Stimulated activated CD8-positive, alpha-beta memory T cell treated with anti-CD3 and anti-CD28 coated beads, Interleukin-7, amount 100 ng/mL, for 1 hour (primary cell): ENCODE measurements at regions not wholly inside any gene's neighbourhood (a gene's known extent, or its start where the extent isn't known, plus 50 kb on each side); places are given as distances from the start of the nearest gene placed in this dataset.
"Not testable (repeated sequence)": the region's sequence is repeated elsewhere in the genome, so short reads cannot be mapped to it uniquely, and the experiment has no call there.

Experiments used
- DNase-seq, 2 donors: peaks; one replicate each; pipeline ENCODE4 v3.0.0-alpha.2; 2020; ENCODE audit warnings: low read depth in 2 of 2

GRCh38 chr16:52309446-52310416 lies 237.2 kb downstream of the TOX3 start:
- no peak for DNase-seq

- DNase-seq = no peak
Observed at GRCh38 chr16:52308051-52308450, 238.9 kb downstream of the TOX3 start.

- no peak for DNase-seq
Observed at GRCh38 chr16:52301026-52301425, 245.9 kb downstream of the TOX3 start.

GRCh38 chr16:52298769-52299168 lies 248.2 kb downstream of the TOX3 start:
- no peak for DNase-seq

- not testable (repeated sequence) for DNase-seq
Observed at GRCh38 chr16:52296706-52297315, 250.1 kb downstream of the TOX3 start.

GRCh38 chr16:52296076-52296475 lies 250.9 kb downstream of the TOX3 start:
- no peak for DNase-seq

- no peak for DNase-seq
Observed at GRCh38 chr16:52294660-52295059, 252.3 kb downstream of the TOX3 start.

GRCh38 chr16:52293204-52293603 lies 253.7 kb downstream of the TOX3 start:
- DNase-seq = no peak

- DNase-seq = no peak
Observed at GRCh38 chr16:52283584-52284375, 263.2 kb downstream of the TOX3 start.

- DNase-seq = no peak
Observed at GRCh38 chr16:52283018-52283417, 263.9 kb downstream of the TOX3 start.

GRCh38 chr16:52280086-52280485 lies 266.9 kb downstream of the TOX3 start:
- no peak for DNase-seq

GRCh38 chr16:52271088-52271750 lies 275.7 kb downstream of the TOX3 start:
- no peak for DNase-seq

- DNase-seq = no peak
Observed at GRCh38 chr16:52265446-52265861, 281.5 kb downstream of the TOX3 start.

GRCh38 chr16:52257534-52257933 lies 289.4 kb downstream of the TOX3 start:
- no peak for DNase-seq

- no peak for DNase-seq
Observed at GRCh38 chr16:52256310-52257078, 290.4 kb downstream of the TOX3 start.

- no peak for DNase-seq
Observed at GRCh38 chr16:52254746-52255145, 292.2 kb downstream of the TOX3 start.

GRCh38 chr16:52252680-52253079 lies 294.3 kb downstream of the TOX3 start:
- no peak for DNase-seq

- no peak for DNase-seq
Observed at GRCh38 chr16:52251495-52251894, 295.4 kb downstream of the TOX3 start.

- DNase-seq = no peak
Observed at GRCh38 chr16:52247737-52248136, 299.2 kb downstream of the TOX3 start.

GRCh38 chr16:52238710-52239109 lies 308.2 kb downstream of the TOX3 start:
- DNase-seq = no peak

GRCh38 chr16:52237823-52238222 lies 309.1 kb downstream of the TOX3 start:
- DNase-seq = no peak
